ENCODE measurements at regions not wholly inside any gene's neighbourhood (a gene's known extent, or its start where the extent isn't known, plus 50 kb on each side); places are given as distances from the start of the nearest gene placed in this dataset.

DNA sequence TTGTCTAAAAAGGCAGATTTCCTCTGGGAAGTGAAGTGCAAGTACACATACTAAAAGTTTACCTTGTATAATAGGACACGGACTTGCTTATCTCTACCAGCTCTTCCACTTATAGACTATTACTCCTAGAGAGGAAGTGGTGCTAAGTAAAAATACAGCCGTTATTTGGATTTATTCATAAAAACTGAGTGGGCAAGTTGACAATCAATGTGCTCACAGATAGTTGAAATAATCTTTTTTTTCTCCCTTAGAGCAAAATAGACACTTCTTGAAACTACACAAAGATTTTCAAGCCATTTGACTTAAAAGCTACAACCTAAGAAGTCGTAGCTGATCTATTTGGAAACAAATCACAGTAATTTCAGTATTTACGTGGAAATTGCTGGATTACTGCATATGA, 2584.7 kb upstream of the PCDH20 start:
- DNase-seq, result no peak

- no peak for DNase-seq
These were observed 2584.1 kb upstream of the PCDH20 start for GRCh38 chr13:63999614-64000305.

DNA sequence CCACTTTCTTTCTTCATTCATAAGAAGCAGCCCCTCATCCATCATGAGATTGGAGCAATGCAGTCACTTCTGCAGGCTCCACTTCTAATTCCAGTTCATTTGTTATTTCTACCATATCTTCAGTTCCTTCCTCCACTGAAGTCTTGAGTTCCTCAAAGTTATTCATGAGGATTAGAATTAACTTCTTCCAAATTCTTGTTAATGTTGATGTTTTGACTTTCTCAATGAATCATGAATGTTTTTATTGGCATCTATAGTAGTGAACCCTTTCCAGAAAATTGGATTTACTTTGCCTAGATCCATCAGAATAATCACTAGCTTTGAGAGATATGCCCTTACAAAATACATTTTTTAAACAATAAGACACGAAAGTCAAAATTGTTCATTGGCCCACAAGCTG, 2567.7 kb upstream of the PCDH20 start:
- DNase-seq, result no peak

- no peak for DNase-seq
These were observed 2564.3 kb upstream of the PCDH20 start for GRCh38 chr13:63979951-63980350.

DNA sequence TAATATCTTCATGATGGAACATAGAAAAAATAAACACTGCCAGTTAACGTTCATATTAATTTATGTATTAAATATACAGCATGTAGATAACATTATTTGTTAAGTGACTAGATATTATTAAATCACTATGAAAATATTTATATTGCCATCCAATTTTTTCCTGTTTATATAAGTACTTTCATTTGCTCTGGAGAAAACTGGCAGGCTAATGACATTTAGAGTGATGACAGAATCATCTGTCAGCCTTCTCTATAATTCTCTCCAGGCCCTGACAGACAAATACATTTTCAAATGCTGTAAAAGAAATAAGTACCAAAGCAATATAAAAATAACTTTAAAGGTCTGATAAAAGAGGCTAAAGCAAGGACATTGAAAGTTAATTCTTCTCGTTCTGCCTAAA, 2556.7 kb upstream of the PCDH20 start:
- DNase-seq, result no peak

- no peak for DNase-seq
These were observed 2539.0 kb upstream of the PCDH20 start for GRCh38 chr13:63954683-63955082.

- no peak for DNase-seq
These were observed 2532.4 kb upstream of the PCDH20 start for GRCh38 chr13:63948045-63948444.

DNA sequence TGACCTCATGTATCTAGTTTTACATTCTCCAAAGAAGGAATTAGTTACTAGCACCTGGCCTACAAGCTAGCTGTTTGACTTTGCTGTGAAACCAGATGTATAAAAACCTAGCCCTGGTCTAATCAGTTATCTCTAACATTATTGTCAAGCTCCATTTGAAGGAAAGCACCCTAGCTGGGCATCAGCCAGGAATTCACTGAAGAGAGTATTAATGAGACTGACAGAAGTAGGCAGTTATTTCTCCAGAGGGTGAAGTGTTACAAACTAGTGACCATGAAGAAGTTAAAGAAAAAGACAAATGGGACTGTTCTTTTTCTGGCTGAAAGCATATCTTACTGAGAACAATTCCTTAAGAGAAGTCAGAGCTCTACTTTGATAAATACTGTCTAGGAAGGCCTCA, 2529.3 kb upstream of the PCDH20 start:
- no peak for DNase-seq

GRCh38 chr13:63942372-63942771, 2526.7 kb upstream of the PCDH20 start:
- DNase-seq, result no peak

GRCh38 chr13:63938851-63939250, 2523.2 kb upstream of the PCDH20 start:
- no peak for DNase-seq

DNA sequence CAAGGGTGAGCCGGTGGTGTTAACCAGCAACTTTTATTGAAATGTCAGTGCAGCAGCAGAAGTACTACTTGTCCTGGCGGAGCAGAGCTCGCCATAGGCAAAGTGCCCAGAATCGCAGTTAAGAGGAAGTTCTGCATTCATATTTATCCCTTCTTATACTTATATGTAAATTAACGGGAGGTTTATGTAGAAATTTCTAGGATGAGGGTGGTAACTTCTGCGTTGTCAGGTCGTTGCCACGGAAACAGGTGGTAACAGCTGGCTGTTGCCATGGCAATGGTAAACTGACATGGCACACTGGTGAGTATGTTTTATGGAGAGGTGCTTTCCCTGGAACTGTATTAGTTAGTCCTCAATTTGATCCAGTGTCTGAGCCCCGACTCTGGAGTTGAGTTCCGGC, 2494.9 kb upstream of the PCDH20 start:
- no peak for DNase-seq

GRCh38 chr13:63909726-63910375, 2494.2 kb upstream of the PCDH20 start:
- DNase-seq, result no peak

DNA sequence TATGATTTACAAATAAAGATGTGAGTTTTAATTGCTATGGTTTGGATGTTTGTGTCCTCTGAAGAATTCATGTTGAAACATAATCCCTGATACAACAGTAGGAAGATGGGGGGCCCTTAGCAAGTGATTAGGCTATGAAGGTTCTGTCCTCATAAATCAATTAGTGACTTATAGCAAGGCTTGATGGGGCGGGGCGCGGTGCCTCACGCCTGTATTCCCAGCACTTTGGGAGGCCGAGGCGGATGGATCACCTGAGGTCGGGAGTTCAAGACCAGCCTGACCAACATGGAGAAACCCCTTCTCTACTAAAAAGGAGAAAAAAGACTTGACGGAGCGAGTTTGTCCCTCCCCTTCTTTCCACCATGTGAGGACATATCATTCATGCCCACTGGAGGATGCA, 2486.5 kb upstream of the PCDH20 start:
- no peak for DNase-seq

GRCh38 chr13:63901630-63902029, 2486.0 kb upstream of the PCDH20 start:
- DNase-seq, result no peak

DNA sequence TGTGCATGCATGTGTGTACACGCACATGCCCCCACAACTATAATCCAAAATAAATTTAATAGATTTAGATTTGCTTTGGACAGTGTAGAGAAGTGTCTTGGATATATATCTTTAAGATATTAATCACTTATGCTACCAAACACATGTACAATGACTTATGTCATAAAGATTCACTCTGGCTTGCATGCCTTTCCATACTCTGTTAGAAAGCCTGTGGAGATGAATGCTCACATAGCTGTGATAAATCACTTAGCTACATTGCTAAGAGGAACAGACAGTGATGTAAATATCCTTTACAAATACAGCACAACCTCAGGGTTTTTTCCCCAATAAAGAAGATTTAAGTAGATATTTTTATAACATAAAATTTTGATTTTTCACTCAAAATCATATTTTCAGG, 2484.8 kb upstream of the PCDH20 start:
- DNase-seq, result no peak

DNA sequence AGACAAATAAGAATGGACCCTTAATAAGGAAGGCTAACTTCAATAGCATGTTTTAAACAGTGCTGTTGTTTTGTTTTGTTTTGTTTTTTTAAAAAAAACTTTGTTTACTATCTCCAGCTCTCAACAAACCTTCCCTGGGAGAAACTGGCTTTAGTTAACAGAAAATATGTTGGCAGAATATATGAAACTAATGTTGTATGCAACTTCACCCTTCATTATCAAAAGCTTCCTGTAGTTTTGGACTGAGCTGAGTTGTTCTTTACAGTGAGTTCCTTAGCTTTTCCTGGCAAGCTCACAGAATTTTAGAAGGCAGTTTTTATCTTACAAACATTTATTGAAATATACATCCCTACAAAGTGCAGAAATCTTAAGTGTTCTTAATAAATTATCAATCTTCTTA, 2480.7 kb upstream of the PCDH20 start:
- DNase-seq, result no peak

DNA sequence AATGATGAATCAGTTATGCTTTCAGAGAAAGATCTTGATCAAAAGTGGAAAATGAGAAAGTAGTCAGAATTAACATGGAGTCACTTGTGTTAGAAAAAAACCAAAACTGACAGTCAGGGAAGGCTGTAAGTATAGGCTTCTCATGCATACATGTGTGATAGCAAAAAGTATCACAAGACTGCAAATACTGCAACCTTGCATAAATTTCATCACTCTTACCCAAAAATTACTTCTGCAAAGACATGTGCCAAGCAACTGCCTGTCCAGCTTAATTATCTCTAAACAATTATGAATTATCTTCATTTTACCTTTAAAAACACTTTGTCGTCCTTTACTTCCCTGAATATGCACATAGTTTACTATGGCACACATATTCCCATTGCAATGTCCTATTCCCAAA, 2466.4 kb upstream of the PCDH20 start:
- no peak for DNase-seq

- no peak for DNase-seq
These were observed 2465.1 kb upstream of the PCDH20 start for GRCh38 chr13:63880705-63881104.

DNA sequence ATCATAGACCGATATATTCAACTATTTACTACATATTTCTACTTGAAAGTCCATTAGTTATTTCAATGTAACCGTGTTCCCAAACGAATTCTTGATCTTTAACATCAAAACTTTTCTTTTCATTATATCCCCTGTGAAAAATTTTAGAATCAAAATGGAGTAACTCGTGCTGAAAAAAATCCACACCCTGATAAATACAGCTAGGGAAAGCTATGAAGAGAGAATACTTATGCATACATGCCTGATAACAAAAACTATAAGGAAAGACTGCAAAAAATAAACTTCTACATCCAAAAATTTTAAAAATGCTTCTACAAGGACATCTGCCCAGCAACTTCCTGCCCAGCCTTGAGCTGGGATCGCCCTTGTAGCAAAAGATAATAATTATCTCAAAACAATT, 2458.3 kb upstream of the PCDH20 start:
- DNase-seq, result no peak

GRCh38 chr13:63864171-63864902, 2448.7 kb upstream of the PCDH20 start:
- no peak for DNase-seq

DNA sequence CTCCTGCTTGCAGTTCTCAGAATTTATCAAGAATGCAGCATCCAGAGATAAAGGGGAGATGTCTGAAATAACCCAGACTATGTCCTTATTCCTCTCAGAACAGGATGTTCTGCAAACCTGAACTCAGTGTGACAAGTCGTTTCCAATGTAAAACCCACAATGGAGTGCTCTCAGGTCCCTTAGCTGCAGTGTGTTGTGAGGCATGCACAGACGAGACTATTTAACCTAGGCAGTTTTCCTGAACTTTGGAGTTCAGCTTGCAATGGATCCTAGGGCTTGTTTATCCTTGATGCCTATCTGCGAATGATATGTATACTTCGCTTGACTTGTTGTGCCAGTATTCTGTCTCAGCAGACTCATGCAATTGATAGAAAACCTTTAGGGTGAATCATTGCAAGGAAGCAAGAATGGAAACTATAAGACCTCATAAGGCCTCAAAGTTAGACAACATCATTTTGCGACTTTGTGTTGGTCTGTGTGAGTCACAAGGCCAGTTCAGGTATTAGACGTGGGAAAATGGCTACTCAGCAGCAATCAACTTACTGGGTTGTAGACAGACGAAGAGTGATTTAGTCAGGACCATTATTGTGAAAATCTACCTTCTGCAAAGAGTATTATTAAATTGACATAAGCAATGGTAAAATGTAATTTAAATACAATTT, 2439.9 kb upstream of the PCDH20 start:
- no peak for DNase-seq

DNA sequence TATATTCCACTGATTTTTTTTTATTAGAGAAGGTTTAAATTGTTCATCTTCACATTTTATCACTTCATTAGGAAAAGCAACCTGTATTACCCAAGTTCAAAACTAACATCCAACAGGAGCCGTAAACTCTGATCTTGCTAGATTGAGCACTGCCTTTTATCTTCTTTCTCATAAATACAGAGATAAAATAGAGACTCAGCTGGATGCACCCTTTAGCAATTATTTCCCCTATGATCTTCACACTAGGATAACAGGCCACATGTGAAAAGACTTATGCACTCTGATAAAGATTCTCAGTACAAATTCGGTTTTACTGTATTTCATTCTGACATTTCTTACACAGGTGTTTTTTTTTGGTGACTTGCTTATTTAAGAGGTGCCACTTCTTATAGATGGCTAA, 2438.2 kb upstream of the PCDH20 start:
- no peak for DNase-seq

- DNase-seq, result no peak
These were observed 2435.9 kb upstream of the PCDH20 start for GRCh38 chr13:63851526-63851925.

All from 8988T (cell line).